HEK293 (cell line): ENCODE measurements at regions not wholly inside any gene's neighbourhood (a gene's known extent, or its start where the extent isn't known, plus 50 kb on each side); places are given as distances from the start of the nearest gene placed in this dataset.

Source experiments
- GLI4 ChIP-seq: fragments of 450-650 bp; formaldehyde crosslinking; IDR thresholded peaks from 2 replicates; pipeline ENCODE4 v1.5.1; 2016; ENCODE audit warnings: missing biosample characterization, missing genetic modification characterization
- REPIN1 ChIP-seq: fragments of 450-650 bp; formaldehyde crosslinking; IDR thresholded peaks from 2 replicates; pipeline ENCODE4 v1.5.1; 2017; ENCODE audit warnings: missing biosample characterization, missing genetic modification characterization, low read depth
- ZNF214 ChIP-seq: fragments of 450-650 bp; formaldehyde crosslinking; IDR thresholded peaks from 2 replicates; pipeline ENCODE4 v1.5.1; 2017; ENCODE audit warnings: missing biosample characterization, mild to moderate bottlenecking, missing genetic modification characterization, borderline replicate concordance
- ZNF23 ChIP-seq: fragments of 450-650 bp; formaldehyde crosslinking; IDR thresholded peaks from 2 replicates; pipeline ENCODE4 v1.5.1; 2016; ENCODE audit warnings: missing biosample characterization, missing genetic modification characterization, borderline replicate concordance
- ZNF629 ChIP-seq: fragments of 450-650 bp; formaldehyde crosslinking; IDR thresholded peaks from 2 replicates; pipeline ENCODE4 v1.5.1; 2017; ENCODE audit warnings: missing biosample characterization, missing genetic modification characterization
- ZNF660 ChIP-seq: fragments of 450-650 bp; IDR thresholded peaks from 2 replicates; pipeline ENCODE4 v1.5.1; 2018; ENCODE audit warnings: missing biosample characterization, mild to moderate bottlenecking, missing genetic modification characterization
- ZSCAN23 ChIP-seq: fragments of 450-650 bp; formaldehyde crosslinking; IDR thresholded peaks from 2 replicates; pipeline ENCODE4 v1.5.1; 2016; ENCODE audit warnings: missing biosample characterization, missing genetic modification characterization
- TF ChIP-seq, protein P1 (sequence below): fragments of 450-650 bp; formaldehyde crosslinking; IDR thresholded peaks from 2 replicates; pipeline ENCODE4 v1.5.1; 2016; ENCODE audit warnings: missing biosample characterization, missing genetic modification characterization
- TF ChIP-seq, protein P2 (sequence below): fragments of 450-650 bp; formaldehyde crosslinking; IDR thresholded peaks from 2 replicates; pipeline ENCODE4 v1.5.1; 2016; ENCODE audit warnings: missing biosample characterization, missing genetic modification characterization
- TF ChIP-seq, protein P3 (sequence below): fragments of 450-650 bp; formaldehyde crosslinking; conservative IDR thresholded peaks from 2 replicates; pipeline ENCODE4 v1.5.1; 2016; ENCODE audit warnings: low read depth, missing biosample characterization, missing genetic modification characterization

DNA sequence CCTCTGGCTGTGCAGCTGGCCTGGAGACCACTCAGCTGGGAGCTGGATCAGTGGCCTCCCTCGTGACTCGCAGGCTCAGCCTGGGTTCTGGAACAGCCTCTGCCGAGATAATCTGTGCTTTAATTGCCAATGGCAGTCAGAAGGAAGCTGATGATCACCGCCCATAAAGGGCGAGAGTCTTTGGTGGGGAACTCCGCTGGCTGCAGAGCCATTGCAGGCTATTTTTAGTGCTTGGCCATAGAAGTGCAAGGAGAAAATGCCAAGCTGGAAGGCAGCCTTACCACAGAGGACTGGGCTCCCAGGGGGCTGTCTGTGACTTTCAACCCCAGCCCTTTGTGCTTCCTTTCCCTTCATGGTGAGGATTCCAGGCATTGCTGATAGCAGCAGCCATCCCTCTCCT lies 62.2 kb upstream of the TENM4 start:
- TF ChIP-seq ZSCAN23 (tag by site-specific recombination) (no peak), ZNF660 (tag by site-specific recombination) (no peak), GLI4 (no peak), ZNF629 (no peak), ZNF23 (tag by site-specific recombination) (no peak), REPIN1 (no peak), ZNF214 (tag by site-specific recombination) (no peak)
- TF ChIP-seq, protein P1, sequence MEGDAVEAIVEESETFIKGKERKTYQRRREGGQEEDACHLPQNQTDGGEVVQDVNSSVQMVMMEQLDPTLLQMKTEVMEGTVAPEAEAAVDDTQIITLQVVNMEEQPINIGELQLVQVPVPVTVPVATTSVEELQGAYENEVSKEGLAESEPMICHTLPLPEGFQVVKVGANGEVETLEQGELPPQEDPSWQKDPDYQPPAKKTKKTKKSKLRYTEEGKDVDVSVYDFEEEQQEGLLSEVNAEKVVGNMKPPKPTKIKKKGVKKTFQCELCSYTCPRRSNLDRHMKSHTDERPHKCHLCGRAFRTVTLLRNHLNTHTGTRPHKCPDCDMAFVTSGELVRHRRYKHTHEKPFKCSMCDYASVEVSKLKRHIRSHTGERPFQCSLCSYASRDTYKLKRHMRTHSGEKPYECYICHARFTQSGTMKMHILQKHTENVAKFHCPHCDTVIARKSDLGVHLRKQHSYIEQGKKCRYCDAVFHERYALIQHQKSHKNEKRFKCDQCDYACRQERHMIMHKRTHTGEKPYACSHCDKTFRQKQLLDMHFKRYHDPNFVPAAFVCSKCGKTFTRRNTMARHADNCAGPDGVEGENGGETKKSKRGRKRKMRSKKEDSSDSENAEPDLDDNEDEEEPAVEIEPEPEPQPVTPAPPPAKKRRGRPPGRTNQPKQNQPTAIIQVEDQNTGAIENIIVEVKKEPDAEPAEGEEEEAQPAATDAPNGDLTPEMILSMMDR (tag by site-specific recombination) = no peak
- TF ChIP-seq, protein P2, sequence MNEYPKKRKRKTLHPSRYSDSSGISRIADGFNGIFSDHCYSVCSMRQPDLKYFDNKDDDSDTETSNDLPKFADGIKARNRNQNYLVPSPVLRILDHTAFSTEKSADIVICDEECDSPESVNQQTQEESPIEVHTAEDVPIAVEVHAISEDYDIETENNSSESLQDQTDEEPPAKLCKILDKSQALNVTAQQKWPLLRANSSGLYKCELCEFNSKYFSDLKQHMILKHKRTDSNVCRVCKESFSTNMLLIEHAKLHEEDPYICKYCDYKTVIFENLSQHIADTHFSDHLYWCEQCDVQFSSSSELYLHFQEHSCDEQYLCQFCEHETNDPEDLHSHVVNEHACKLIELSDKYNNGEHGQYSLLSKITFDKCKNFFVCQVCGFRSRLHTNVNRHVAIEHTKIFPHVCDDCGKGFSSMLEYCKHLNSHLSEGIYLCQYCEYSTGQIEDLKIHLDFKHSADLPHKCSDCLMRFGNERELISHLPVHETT (tag by site-specific recombination) = no peak
- TF ChIP-seq, protein P3, sequence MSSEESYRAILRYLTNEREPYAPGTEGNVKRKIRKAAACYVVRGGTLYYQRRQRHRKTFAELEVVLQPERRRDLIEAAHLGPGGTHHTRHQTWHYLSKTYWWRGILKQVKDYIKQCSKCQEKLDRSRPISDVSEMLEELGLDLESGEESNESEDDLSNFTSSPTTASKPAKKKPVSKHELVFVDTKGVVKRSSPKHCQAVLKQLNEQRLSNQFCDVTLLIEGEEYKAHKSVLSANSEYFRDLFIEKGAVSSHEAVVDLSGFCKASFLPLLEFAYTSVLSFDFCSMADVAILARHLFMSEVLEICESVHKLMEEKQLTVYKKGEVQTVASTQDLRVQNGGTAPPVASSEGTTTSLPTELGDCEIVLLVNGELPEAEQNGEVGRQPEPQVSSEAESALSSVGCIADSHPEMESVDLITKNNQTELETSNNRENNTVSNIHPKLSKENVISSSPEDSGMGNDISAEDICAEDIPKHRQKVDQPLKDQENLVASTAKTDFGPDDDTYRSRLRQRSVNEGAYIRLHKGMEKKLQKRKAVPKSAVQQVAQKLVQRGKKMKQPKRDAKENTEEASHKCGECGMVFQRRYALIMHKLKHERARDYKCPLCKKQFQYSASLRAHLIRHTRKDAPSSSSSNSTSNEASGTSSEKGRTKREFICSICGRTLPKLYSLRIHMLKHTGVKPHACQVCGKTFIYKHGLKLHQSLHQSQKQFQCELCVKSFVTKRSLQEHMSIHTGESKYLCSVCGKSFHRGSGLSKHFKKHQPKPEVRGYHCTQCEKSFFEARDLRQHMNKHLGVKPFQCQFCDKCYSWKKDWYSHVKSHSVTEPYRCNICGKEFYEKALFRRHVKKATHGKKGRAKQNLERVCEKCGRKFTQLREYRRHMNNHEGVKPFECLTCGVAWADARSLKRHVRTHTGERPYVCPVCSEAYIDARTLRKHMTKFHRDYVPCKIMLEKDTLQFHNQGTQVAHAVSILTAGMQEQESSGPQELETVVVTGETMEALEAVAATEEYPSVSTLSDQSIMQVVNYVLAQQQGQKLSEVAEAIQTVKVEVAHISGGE (tag by site-specific recombination) = no peak
